ENCODE measurements at regions not wholly inside any gene's neighbourhood (a gene's known extent, or its start where the extent isn't known, plus 50 kb on each side); places are given as distances from the start of the nearest gene placed in this dataset.

DNA sequence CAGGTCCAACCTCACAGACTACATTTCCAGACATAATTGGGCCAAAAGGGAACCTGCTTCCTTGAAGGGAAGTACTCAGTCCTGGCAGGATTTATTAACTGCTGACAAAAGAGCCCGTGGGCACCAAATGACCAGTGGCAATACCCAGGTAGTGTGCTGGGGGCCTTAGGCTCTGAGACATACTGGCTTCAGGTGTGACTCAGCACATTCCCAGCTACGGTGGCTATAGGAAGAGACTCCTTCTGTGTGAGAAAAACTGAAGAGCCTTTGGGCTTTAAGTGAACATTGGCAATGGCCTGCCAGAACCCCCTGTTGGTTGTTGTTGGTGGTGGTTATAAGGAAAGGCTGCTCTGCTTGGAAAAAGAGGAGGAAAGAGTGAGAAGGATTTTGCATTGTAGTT is 401.8 kb downstream of the KCNJ3 start:
- no peak for TF ChIP-seq POLR2AphosphoS5 (IDR thresholded peaks at IDR 0.05; ENCODE audit: insufficient read depth in 1 of 2, low read depth in 1 of 2)
- TF ChIP-seq, protein P1, sequence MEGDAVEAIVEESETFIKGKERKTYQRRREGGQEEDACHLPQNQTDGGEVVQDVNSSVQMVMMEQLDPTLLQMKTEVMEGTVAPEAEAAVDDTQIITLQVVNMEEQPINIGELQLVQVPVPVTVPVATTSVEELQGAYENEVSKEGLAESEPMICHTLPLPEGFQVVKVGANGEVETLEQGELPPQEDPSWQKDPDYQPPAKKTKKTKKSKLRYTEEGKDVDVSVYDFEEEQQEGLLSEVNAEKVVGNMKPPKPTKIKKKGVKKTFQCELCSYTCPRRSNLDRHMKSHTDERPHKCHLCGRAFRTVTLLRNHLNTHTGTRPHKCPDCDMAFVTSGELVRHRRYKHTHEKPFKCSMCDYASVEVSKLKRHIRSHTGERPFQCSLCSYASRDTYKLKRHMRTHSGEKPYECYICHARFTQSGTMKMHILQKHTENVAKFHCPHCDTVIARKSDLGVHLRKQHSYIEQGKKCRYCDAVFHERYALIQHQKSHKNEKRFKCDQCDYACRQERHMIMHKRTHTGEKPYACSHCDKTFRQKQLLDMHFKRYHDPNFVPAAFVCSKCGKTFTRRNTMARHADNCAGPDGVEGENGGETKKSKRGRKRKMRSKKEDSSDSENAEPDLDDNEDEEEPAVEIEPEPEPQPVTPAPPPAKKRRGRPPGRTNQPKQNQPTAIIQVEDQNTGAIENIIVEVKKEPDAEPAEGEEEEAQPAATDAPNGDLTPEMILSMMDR (IDR thresholded peaks at IDR 0.05), result no peak
